Neural progenitor cell (in vitro differentiated cells): ENCODE measurements at regions not wholly inside any gene's neighbourhood (a gene's known extent, or its start where the extent isn't known, plus 50 kb on each side); places are given as distances from the start of the nearest gene placed in this dataset.

ENCODE experiments used
- EZH2 ChIP-seq: fragments of 200-600 bp; sonication (generic); IDR thresholded peaks from 2 replicates; pipeline ENCODE4 v1.6.1; 2017; ENCODE audit warnings: antibody characterized with exemption, mild to moderate bottlenecking, moderate library complexity
- EZH2phosphoT487 ChIP-seq: fragments of 200-600 bp; sonication (generic); IDR thresholded peaks from 2 replicates; pipeline ENCODE4 v1.6.1; 2017; ENCODE audit warnings: antibody characterized with exemption
- TF ChIP-seq, protein P1 (sequence below): fragments of 200-600 bp; sonication (generic); IDR thresholded peaks from 2 replicates; pipeline ENCODE4 v1.5.1; 2017; ENCODE audit warnings: antibody characterized with exemption, mild to moderate bottlenecking

DNA sequence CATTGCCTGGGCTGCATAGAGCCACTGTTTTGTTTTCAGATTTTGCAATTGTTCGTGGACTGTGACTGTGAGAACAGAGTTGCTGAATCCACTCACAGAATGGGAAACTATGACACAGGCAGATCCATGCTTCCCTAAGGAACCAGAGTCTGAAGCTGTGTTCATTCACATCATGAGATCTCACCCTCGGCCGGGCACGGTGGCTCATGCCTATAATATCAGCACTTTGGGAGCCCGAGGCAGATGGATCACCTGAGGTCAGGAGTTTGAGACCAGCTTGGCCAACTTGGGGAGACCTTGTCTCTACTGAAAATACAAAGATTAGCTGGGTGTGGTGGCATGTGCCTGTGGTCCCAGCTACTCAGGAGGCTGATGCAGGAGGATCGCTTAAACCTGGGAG is 139.2 kb upstream of the SALL4 start:
- TF ChIP-seq, protein P1, sequence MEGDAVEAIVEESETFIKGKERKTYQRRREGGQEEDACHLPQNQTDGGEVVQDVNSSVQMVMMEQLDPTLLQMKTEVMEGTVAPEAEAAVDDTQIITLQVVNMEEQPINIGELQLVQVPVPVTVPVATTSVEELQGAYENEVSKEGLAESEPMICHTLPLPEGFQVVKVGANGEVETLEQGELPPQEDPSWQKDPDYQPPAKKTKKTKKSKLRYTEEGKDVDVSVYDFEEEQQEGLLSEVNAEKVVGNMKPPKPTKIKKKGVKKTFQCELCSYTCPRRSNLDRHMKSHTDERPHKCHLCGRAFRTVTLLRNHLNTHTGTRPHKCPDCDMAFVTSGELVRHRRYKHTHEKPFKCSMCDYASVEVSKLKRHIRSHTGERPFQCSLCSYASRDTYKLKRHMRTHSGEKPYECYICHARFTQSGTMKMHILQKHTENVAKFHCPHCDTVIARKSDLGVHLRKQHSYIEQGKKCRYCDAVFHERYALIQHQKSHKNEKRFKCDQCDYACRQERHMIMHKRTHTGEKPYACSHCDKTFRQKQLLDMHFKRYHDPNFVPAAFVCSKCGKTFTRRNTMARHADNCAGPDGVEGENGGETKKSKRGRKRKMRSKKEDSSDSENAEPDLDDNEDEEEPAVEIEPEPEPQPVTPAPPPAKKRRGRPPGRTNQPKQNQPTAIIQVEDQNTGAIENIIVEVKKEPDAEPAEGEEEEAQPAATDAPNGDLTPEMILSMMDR, result no peak
- TF ChIP-seq EZH2 (no peak), EZH2phosphoT487 (no peak)
